SJCRH30 (cell line): ENCODE measurements at regions not wholly inside any gene's neighbourhood (a gene's known extent, or its start where the extent isn't known, plus 50 kb on each side); places are given as distances from the start of the nearest gene placed in this dataset.

ENCODE experiments used
- DNase-seq, 2 experiments: peaks; one replicate each; pipeline ENCODE4 v3.0.0-alpha.2; 2015 to 2020
- H3K27ac ChIP-seq: fragments of 250-450 bp; sonication (Bioruptor Pico); 2 replicates; pipeline ENCODE4 v1.5.1; 2020; ENCODE audit warnings: mild to moderate bottlenecking, moderate library complexity
- H3K27me3 ChIP-seq: fragments of 250-450 bp; sonication (Bioruptor Pico); 2 replicates; pipeline ENCODE4 v1.5.1; 2020; ENCODE audit warnings: mild to moderate bottlenecking, moderate library complexity
- H3K36me3 ChIP-seq: fragments of 250-450 bp; sonication (Bioruptor Pico); 2 replicates; pipeline ENCODE4 v1.5.1; 2020; ENCODE audit warnings: mild to moderate bottlenecking, moderate library complexity
- H3K4me1 ChIP-seq: fragments of 250-450 bp; sonication (Bioruptor Pico); 2 replicates; pipeline ENCODE4 v1.5.1; 2020; ENCODE audit warnings: mild to moderate bottlenecking, moderate library complexity
- H3K4me3 ChIP-seq: fragments of 250-450 bp; sonication (Bioruptor Pico); 2 replicates; pipeline ENCODE4 v1.5.1; 2020; ENCODE audit warnings: mild to moderate bottlenecking, moderate library complexity
- H3K9me3 ChIP-seq: fragments of 250-450 bp; sonication (Bioruptor Pico); replicated peaks from 2 replicates; pipeline ENCODE4 v1.5.1; 2020; ENCODE audit warnings: mild to moderate bottlenecking, moderate library complexity

DNA sequence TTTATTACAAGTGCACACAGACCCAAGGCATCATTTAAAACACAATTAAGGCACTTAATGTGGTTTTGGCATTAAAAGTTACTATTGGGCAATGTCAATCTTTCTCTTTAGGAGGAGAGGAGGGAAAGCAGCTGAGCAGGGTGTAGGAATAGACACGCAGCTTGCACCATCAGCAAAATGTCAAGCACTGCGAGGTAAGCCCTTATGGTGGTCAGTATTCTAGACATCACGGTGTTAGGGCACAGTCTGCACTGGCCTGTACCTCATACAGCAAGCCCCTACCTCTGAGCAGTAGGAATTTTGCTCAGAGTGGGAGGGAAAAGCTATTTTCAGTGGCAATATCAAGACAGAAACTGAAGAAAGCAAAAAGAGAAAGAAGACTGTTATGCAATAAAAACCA is 62.0 kb upstream of the ESRRG start:
- Histone ChIP-seq H3K4me3 (no peak overlapping the region), H3K27me3 (no peaks in the 10 kb centered on the region), H3K4me1 (no peaks in the 10 kb centered on the region), H3K27ac (no peak overlapping the region), H3K9me3 (no peaks in the 10 kb centered on the region), H3K36me3 (no peaks in the 10 kb centered on the region)
- DNase-seq, result no peak

- peak in 1 of 2 experiments; percentile 29 for DNase-seq
- H3K4me1 ChIP-seq, result no peaks in the 10 kb centered on the region
- H3K4me3 ChIP-seq, result no peak overlapping the region
- no peak overlapping the region for H3K27ac ChIP-seq
- H3K36me3 ChIP-seq, result no peaks in the 10 kb centered on the region
- no peaks in the 10 kb centered on the region for H3K27me3 ChIP-seq
- H3K9me3 ChIP-seq, result no peaks in the 10 kb centered on the region
These were observed 56.5 kb upstream of the ESRRG start for GRCh38 chr1:216779686-216780085.

GRCh38 chr1:216778737-216779136 is 55.5 kb upstream of the ESRRG start:
- Histone ChIP-seq H3K27me3 (no peaks in the 10 kb centered on the region), H3K36me3 (no peaks in the 10 kb centered on the region), H3K27ac (no peak overlapping the region), H3K4me1 (no peaks in the 10 kb centered on the region), H3K9me3 (no peaks in the 10 kb centered on the region), H3K4me3 (no peak overlapping the region)
- peak in 1 of 2 experiments; percentile 21 for DNase-seq

- Histone ChIP-seq H3K4me3 (no peak overlapping the region), H3K9me3 (no peaks in the 10 kb centered on the region), H3K27me3 (no peaks in the 10 kb centered on the region), H3K36me3 (no peaks in the 10 kb centered on the region), H3K4me1 (no peaks in the 10 kb centered on the region), H3K27ac (no peak overlapping the region)
- DNase-seq, result no peak
These were observed 53.9 kb upstream of the ESRRG start for GRCh38 chr1:216777148-216777547.
